Spinal cord (tissue), 9 donors: ENCODE measurements at regions not wholly inside any gene's neighbourhood (a gene's known extent, or its start where the extent isn't known, plus 50 kb on each side); places are given as distances from the start of the nearest gene placed in this dataset.

ENCODE experiments used
- DNase-seq, 6 donors: peaks; one replicate each; pipeline versions ENCODE4 v3.0.0 to v3.0.0-alpha.2; 2013 to 2015; ENCODE audit warnings: low spot score in 6 of 6, low read depth in 4 of 6
- H3K27ac ChIP-seq: one replicate; pipeline ENCODE4 v1.5.1; 2013; ENCODE audit warnings: low read depth, low read length, control low read depth
- H3K27me3 ChIP-seq: one replicate; pipeline ENCODE4 v1.6.1; 2013; ENCODE audit warnings: low read length; ENCODE audit not compliant: control insufficient read depth, insufficient read depth
- H3K36me3 ChIP-seq: one replicate; pipeline ENCODE4 v1.6.1; 2013; ENCODE audit warnings: low read length; ENCODE audit not compliant: control insufficient read depth, insufficient read depth
- H3K4me1 ChIP-seq: one replicate; pipeline ENCODE4 v1.6.1; 2013; ENCODE audit warnings: low read length; ENCODE audit not compliant: control insufficient read depth, insufficient read depth
- H3K4me3 ChIP-seq: one replicate; pipeline ENCODE4 v1.5.1; 2013; ENCODE audit warnings: low read depth, low read length, control low read depth
- H3K9me3 ChIP-seq: one replicate; pipeline ENCODE4 v1.6.1; 2013; ENCODE audit warnings: low read length; ENCODE audit not compliant: control insufficient read depth, insufficient read depth
- WGBS: methylation state at CpG from one replicate; pipeline ENCODE4 v1.1.5; 2013; ENCODE audit warnings: missing lambda C conversion rate; ENCODE audit not compliant: insufficient coverage; 5-methylcytosine and 5-hydroxymethylcytosine counted together
- donor health status: healthy.

DNA sequence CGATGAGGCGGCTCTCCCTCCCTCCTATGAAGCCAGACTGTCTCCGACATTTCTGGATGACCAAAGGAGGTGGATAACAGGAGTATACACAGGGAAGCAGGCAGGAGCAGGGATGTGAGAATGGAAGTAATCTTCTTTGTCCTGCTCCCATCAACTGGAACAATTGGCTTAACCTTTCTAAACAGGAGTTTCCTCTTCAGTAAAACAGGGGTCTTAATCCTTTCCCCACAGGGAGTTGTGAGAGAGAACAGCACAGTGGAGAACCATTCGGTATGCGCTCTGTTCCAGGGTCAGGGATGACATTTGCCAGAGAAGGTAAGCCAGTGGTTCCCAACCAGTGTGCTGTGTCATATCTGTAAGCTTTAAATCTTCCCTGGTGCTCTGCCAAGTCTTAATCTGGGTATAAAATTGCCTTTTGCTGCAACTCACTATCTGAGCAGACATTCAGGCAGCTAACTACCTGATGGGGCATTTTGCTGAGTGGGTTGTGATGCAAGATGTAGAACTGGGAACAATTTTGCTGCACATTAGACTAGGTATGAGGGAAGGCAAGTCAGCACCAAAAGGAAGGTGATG is 294.8 kb upstream of the KIF2A start:
- H3K27me3 ChIP-seq = no peaks in the 10 kb centered on the region
- no peaks in the 10 kb centered on the region for H3K9me3 ChIP-seq
- DNase-seq = no peak
- 100% methylated on average over 2 of the region's 5 CpGs for WGBS
- no peaks in the 10 kb centered on the region for H3K4me1 ChIP-seq
- H3K36me3 ChIP-seq = no peaks in the 10 kb centered on the region
- no peak overlapping the region for H3K27ac ChIP-seq
- H3K4me3 ChIP-seq = no peak overlapping the region

DNA sequence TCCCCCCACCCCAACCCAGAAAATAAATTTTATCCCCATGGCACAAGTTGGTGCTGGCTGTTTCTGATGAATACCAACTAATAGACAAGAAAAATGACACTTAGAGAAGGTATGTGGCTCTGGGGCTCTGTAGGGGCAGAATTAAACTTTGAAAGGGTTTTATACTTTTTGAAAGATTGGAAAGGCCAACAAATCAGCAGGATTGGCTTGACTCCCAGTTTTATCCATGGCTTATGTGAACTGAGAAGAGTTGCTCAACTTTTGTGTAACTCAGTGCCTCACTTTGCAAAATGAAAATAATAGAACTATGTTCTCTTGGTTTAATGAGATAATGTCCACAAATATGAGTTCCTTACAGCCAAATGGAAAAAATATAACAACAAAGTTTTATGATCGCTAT is 288.9 kb upstream of the KIF2A start:
- no peak overlapping the region for H3K4me3 ChIP-seq
- WGBS = no CpG with 5 or more reads among the region's 1 CpG

DNA sequence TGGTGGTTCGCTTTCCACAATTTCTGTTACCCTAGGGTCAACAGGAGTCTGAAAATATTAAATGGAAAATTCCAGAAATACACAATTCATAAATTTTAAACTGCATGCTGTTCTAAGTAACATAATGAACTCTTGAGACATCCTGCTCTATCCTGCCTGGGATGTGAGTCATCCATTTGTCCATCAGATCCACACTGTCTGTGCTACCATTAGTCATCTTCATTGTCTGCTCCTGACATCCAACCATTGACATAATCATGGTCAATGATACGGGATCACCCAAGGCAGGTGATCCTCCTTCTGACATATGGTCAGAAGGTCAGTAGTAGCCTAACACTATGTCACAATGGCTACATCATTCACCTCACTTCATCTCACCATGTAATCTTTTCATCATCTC is 276.7 kb upstream of the KIF2A start:
- H3K27ac ChIP-seq = no peak overlapping the region
- no peak overlapping the region for H3K4me3 ChIP-seq
- H3K9me3 ChIP-seq = no peaks in the 10 kb centered on the region
- 100% methylated on average over 1 of the region's 2 CpGs for WGBS
- no peak for DNase-seq
- no peaks in the 10 kb centered on the region for H3K36me3 ChIP-seq
- H3K4me1 ChIP-seq = no peaks in the 10 kb centered on the region
- no peaks in the 10 kb centered on the region for H3K27me3 ChIP-seq

More for the DNA sequence above, 288.9 kb upstream of the KIF2A start:
- H3K36me3 ChIP-seq = no peaks in the 10 kb centered on the region
- no peak overlapping the region for H3K27ac ChIP-seq
- H3K27me3 ChIP-seq = no peaks in the 10 kb centered on the region
- no peaks in the 10 kb centered on the region for H3K4me1 ChIP-seq
- H3K9me3 ChIP-seq = no peaks in the 10 kb centered on the region
- DNase-seq = peak in 1 of 6 donors; percentile 19

DNA sequence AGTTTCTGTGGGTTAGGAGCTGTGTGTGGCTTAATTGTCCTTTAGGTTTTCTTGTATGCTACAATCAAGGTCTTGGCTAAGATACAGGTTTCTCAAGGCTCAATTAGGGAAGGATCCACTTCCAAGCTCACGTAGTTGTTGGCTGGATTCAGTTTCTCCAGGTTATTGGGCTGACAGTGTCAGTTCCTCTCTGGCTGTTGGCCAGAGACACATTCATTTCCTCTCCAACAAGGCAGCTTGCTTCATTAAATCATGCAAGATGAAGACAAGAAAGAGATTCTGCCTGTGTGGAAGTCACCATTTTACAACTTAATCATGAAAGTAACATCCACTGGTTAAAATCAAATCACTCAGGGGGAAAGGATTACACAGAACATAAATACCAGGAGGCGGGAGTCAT is 275.7 kb upstream of the KIF2A start:
- Histone ChIP-seq H3K27me3 (no peaks in the 10 kb centered on the region), H3K4me1 (no peaks in the 10 kb centered on the region), H3K36me3 (no peaks in the 10 kb centered on the region), H3K27ac (no peak overlapping the region), H3K9me3 (no peaks in the 10 kb centered on the region), H3K4me3 (no peak overlapping the region)
- no peak for DNase-seq
- 50% methylated on average over 1 of the region's 2 CpGs for WGBS

DNA sequence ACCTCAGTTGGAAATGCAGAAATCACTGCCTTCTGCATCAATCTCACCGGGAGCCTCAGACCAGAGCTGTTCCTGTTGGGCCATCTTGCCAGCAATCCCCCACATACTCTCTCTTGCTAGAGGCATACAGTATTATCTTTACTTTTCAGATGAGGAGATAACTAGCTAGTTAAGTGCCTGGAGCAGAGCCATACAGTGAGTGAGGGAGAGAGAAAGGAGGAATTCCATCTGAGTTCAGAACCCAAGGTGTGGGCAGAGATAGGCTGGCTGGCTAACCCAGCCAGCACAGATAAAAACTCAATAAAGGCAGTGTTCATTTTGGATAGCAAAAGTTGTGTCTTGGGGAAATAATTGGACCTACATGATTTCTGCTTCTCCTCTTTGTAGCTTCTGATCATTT is 268.0 kb upstream of the KIF2A start:
- WGBS = no CpG with 5 or more reads among the region's 1 CpG
- H3K9me3 ChIP-seq = no peaks in the 10 kb centered on the region
- H3K27me3 ChIP-seq = peaks cover 4% of the 10 kb centered on the region
- H3K4me3 ChIP-seq = no peak overlapping the region
- no peak overlapping the region for H3K27ac ChIP-seq
- H3K36me3 ChIP-seq = no peaks in the 10 kb centered on the region
- no peaks in the 10 kb centered on the region for H3K4me1 ChIP-seq
- DNase-seq = no peak

DNA sequence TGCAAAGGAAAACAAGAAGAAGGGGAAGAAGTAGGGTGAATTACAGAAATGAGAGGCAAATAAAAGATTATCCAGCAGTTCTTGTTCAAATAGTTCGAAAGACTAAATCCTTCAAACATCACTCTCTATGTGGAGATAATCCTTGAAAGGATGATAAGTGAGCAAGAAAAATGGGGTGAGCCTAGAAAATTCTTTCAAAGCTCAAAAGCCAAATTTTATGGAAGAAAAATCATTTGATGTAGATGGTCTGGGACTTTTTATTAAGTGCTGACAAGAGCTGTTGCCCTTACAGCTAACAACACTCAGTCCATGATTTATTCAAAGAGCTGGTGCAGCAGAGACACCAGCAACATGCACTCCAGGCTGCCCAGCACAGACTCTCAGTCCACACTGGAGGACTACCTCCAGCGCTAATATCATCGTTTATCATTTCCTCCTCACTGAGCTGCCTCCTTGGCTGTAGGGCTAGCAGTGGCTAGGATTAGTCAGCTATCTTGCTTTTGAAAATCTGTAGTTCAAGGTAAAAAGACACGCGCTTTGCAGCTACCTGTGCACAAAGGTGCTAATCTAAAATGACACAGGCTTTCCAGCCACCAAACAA is 264.8 kb upstream of the KIF2A start:
- Histone ChIP-seq H3K27ac (no peak overlapping the region), H3K36me3 (no peaks in the 10 kb centered on the region), H3K9me3 (no peaks in the 10 kb centered on the region), H3K27me3 (peaks cover 7% of the 10 kb centered on the region), H3K4me1 (no peaks in the 10 kb centered on the region), H3K4me3 (no peak overlapping the region)
- WGBS = 60% methylated on average over 1 of the region's 5 CpGs
- DNase-seq = peak in 1 of 6 donors; percentile 46

DNA sequence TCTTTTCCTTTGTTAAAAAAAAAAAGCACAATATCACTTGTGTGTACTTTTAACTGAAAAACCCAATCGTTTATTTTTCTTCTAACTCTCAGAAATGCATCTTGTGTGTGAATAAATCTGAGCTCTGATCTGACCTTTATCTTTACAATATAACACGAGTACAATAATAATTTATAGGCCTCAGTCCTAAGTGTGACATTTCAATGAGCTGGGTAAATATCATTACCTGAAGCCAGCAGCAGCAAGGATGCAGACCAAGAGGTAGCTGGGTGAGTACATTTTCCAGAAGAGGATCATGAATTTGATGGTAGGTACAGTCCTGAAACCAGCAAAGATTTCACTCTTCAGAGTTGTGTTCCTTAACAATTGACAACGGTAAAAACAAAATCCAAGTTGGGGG is 264.0 kb upstream of the KIF2A start:
- Histone ChIP-seq H3K4me1 (no peaks in the 10 kb centered on the region), H3K36me3 (no peaks in the 10 kb centered on the region), H3K27ac (no peak overlapping the region), H3K27me3 (peaks cover 7% of the 10 kb centered on the region), H3K9me3 (no peaks in the 10 kb centered on the region), H3K4me3 (no peak overlapping the region)
- no CpG with 5 or more reads among the region's 3 CpGs for WGBS
- no peak for DNase-seq

DNA sequence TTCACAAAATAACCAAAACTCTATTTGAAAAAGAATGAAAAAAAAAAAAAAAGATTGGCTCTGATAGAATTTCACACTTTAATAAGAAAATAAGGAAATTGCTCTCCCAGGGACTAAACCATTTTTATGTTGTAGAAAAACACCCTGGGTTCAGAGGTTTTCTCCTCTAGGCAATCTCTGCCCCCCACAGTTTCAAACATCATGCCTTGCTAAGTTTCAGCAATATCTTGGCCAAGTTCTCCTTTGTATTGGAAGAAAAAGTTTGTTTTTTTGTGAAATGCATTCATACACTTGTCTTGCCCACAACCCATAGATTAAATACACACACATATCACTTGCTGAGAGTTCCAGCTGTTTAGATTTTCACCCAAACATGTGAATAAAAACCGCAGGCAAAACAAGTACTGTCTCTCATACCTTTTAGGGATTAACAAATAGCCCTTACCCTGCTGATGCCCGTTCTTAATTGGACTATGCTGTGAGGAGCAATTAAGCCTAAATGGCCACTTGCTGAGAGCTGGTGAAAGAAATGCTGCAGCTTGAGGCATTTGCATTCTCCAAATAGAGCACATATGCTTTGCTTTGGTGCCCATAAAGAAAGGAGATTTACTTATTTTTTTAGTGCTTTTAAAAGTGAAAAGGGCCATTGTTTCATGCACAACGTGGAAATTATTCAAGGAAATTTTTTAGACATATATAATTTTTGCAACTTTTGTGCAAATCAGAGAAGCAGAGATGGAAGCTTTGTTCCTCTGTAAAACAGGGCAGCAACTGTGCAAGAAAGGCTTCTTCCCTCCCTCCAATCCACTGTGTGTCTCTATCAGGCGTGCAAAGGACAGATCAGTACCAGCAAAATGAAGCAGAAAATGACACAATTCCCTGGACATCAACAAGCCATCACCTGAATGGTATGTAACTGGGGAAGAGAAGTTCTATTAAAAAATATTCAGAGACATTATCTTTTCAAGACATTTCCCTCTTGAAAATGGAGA is 262.4 kb upstream of the KIF2A start:
- H3K27me3 ChIP-seq = peaks cover 3% of the 10 kb centered on the region
- no peaks in the 10 kb centered on the region for H3K4me1 ChIP-seq
- no peak overlapping the region for H3K27ac ChIP-seq
- H3K4me3 ChIP-seq = no peak overlapping the region
- H3K36me3 ChIP-seq = no peaks in the 10 kb centered on the region
- no peaks in the 10 kb centered on the region for H3K9me3 ChIP-seq
- WGBS = 0% methylated on average over 2 of the region's 4 CpGs
- peak in 5 of 6 donors; percentile 5 to 91 (median 17) for DNase-seq

DNA sequence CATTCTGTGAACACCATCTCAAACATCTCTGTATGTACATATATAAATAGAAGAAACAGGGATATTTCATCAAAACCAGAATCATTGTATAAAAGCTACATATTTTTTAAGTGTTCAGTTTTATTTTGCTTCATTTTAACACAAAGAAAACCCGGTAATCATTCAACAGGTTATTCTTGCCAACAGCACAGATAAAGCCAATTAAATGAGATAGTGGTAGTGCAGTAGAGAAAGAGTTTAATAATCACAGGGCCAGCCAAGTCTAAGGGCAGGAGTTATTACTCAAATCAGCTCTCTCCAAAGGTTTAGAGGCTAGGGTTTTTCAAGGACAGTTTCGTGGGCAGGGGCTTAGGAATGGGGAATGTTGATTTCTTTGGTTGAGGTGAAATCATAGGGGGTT is 261.0 kb upstream of the KIF2A start:
- no peak overlapping the region for H3K27ac ChIP-seq
- no peaks in the 10 kb centered on the region for H3K36me3 ChIP-seq
- no peak overlapping the region for H3K4me3 ChIP-seq
- no peaks in the 10 kb centered on the region for H3K9me3 ChIP-seq
- DNase-seq = no peak
- 86% methylated on average over 1 of the region's 2 CpGs for WGBS
- H3K27me3 ChIP-seq = peaks cover 3% of the 10 kb centered on the region
- no peaks in the 10 kb centered on the region for H3K4me1 ChIP-seq
